ENCODE measurements at regions not wholly inside any gene's neighbourhood (a gene's known extent, or its start where the extent isn't known, plus 50 kb on each side); places are given as distances from the start of the nearest gene placed in this dataset.

- no peak overlapping the region for H4K91ac ChIP-seq (ENCODE audit: low read depth, low read length, poor library complexity)
- H3K9me3 ChIP-seq (replicated peaks in 1 of 2; ENCODE audit: control insufficient read depth in 2 of 2, insufficient read depth in 1 of 2, low read depth in 1 of 2, low read length in 2 of 2): no peaks in the 10 kb centered on the region
- no peak overlapping the region for H3K4me3 ChIP-seq (ENCODE audit: low read length in 2 of 2)
- no peak overlapping the region for H2AFZ ChIP-seq (ENCODE audit: low read length)
- no peaks in the 10 kb centered on the region for H3K4me1 ChIP-seq (ENCODE audit: control insufficient read depth in 2 of 2, insufficient read depth in 1 of 2, low read depth in 1 of 2, low read length in 2 of 2)
- no peak overlapping the region for H2AK5ac ChIP-seq (ENCODE audit: low read depth, low read length)
- no peak overlapping the region for H3K4ac ChIP-seq (ENCODE audit: low read length)
- H3K14ac ChIP-seq (ENCODE audit: low read length): no peak overlapping the region
- H2BK5ac ChIP-seq (ENCODE audit: low read length): no peak overlapping the region
- DNase-seq (ENCODE audit: low spot score): no peak
- no peak overlapping the region for H2BK12ac ChIP-seq (ENCODE audit: low read length)
- H2BK15ac ChIP-seq (ENCODE audit: low read length): no peak overlapping the region
- H2BK120ac ChIP-seq (ENCODE audit: low read depth, low read length): no peak overlapping the region
- H3K4me2 ChIP-seq (ENCODE audit: insufficient read depth, low read length, poor library complexity, severe bottlenecking): no peak overlapping the region
- H3K18ac ChIP-seq (ENCODE audit: low read length): no peak overlapping the region
- H3K36me3 ChIP-seq (replicated peaks in 1 of 2; ENCODE audit: control insufficient read depth in 2 of 2, insufficient read depth in 2 of 2, low read length in 2 of 2): no peaks in the 10 kb centered on the region
- H4K8ac ChIP-seq (ENCODE audit: low read depth, low read length): no peak overlapping the region
- H3K79me1 ChIP-seq (ENCODE audit: low read depth, low read length): no peaks in the 10 kb centered on the region
- H3K27ac ChIP-seq (replicated peaks; ENCODE audit: low read length): no peak overlapping the region
- H3K27me3 ChIP-seq (ENCODE audit: control insufficient read depth in 3 of 3, insufficient read depth in 3 of 3, low read depth in 1 of 3, low read length in 3 of 3): no peaks in the 10 kb centered on the region
- H3K23ac ChIP-seq (ENCODE audit: low read depth, low read length, poor library complexity): no peak overlapping the region
- H3K9ac ChIP-seq (ENCODE audit: low read depth, low read length, poor library complexity): no peak overlapping the region
Observed at GRCh38 chrX:113075521-113075920, 234.9 kb upstream of the AMOT start.

GRCh38 chrX:113059714-113060113 lies 219.1 kb upstream of the AMOT start:
- H3K23ac ChIP-seq (ENCODE audit: low read depth, low read length, poor library complexity): no peak overlapping the region
- H2BK120ac ChIP-seq (ENCODE audit: low read depth, low read length): no peak overlapping the region
- H3K4me3 ChIP-seq (ENCODE audit: low read length in 2 of 2): no peak overlapping the region
- H3K27ac ChIP-seq (replicated peaks; ENCODE audit: low read length): no peak overlapping the region
- no peaks in the 10 kb centered on the region for H3K36me3 ChIP-seq (replicated peaks in 1 of 2; ENCODE audit: control insufficient read depth in 2 of 2, insufficient read depth in 2 of 2, low read length in 2 of 2)
- no peak overlapping the region for H3K4me2 ChIP-seq (ENCODE audit: insufficient read depth, low read length, poor library complexity, severe bottlenecking)
- H2BK12ac ChIP-seq (ENCODE audit: low read length): no peak overlapping the region
- H4K91ac ChIP-seq (ENCODE audit: low read depth, low read length, poor library complexity): no peak overlapping the region
- no peak overlapping the region for H3K4ac ChIP-seq (ENCODE audit: low read length)
- H3K79me1 ChIP-seq (ENCODE audit: low read depth, low read length): no peaks in the 10 kb centered on the region
- no peak overlapping the region for H3K14ac ChIP-seq (ENCODE audit: low read length)
- WGBS, 2 donors (ENCODE audit: extremely low coverage in 2 of 2, insufficient read length in 2 of 2, insufficient replicate concordance in 1 of 2): no CpG with 5 or more reads among the region's 1 CpG
- H3K27me3 ChIP-seq (ENCODE audit: control insufficient read depth in 3 of 3, insufficient read depth in 3 of 3, low read depth in 1 of 3, low read length in 3 of 3): no peaks in the 10 kb centered on the region
- DNase-seq (ENCODE audit: low spot score): no peak
- no peak overlapping the region for H2AFZ ChIP-seq (ENCODE audit: low read length)
- H2BK15ac ChIP-seq (ENCODE audit: low read length): no peak overlapping the region
- no peaks in the 10 kb centered on the region for H3K9me3 ChIP-seq (replicated peaks in 1 of 2; ENCODE audit: control insufficient read depth in 2 of 2, insufficient read depth in 1 of 2, low read depth in 1 of 2, low read length in 2 of 2)
- H3K4me1 ChIP-seq (ENCODE audit: control insufficient read depth in 2 of 2, insufficient read depth in 1 of 2, low read depth in 1 of 2, low read length in 2 of 2): no peaks in the 10 kb centered on the region
- no peak overlapping the region for H4K8ac ChIP-seq (ENCODE audit: low read depth, low read length)
- H3K9ac ChIP-seq (ENCODE audit: low read depth, low read length, poor library complexity): no peak overlapping the region
- H2BK5ac ChIP-seq (ENCODE audit: low read length): no peak overlapping the region
- H2AK5ac ChIP-seq (ENCODE audit: low read depth, low read length): no peak overlapping the region
- H3K18ac ChIP-seq (ENCODE audit: low read length): no peak overlapping the region

- no peak overlapping the region for H2BK15ac ChIP-seq (ENCODE audit: low read length)
- no peak overlapping the region for H3K4me2 ChIP-seq (ENCODE audit: insufficient read depth, low read length, poor library complexity, severe bottlenecking)
- H3K9ac ChIP-seq (ENCODE audit: low read depth, low read length, poor library complexity): no peak overlapping the region
- no CpG with 5 or more reads among the region's 6 CpGs for WGBS, 2 donors (ENCODE audit: extremely low coverage in 2 of 2, insufficient read length in 2 of 2, insufficient replicate concordance in 1 of 2)
- no peak overlapping the region for H3K18ac ChIP-seq (ENCODE audit: low read length)
- no peak overlapping the region for H4K8ac ChIP-seq (ENCODE audit: low read depth, low read length)
- H3K4me1 ChIP-seq (ENCODE audit: control insufficient read depth in 2 of 2, insufficient read depth in 1 of 2, low read depth in 1 of 2, low read length in 2 of 2): no peaks in the 10 kb centered on the region
- no peak overlapping the region for H2AK5ac ChIP-seq (ENCODE audit: low read depth, low read length)
- H3K79me1 ChIP-seq (ENCODE audit: low read depth, low read length): no peaks in the 10 kb centered on the region
- H3K23ac ChIP-seq (ENCODE audit: low read depth, low read length, poor library complexity): no peak overlapping the region
- no peak overlapping the region for H2BK12ac ChIP-seq (ENCODE audit: low read length)
- no peak overlapping the region for H2BK5ac ChIP-seq (ENCODE audit: low read length)
- H3K27ac ChIP-seq (replicated peaks; ENCODE audit: low read length): no peak overlapping the region
- no peak overlapping the region for H2AFZ ChIP-seq (ENCODE audit: low read length)
- H2BK120ac ChIP-seq (ENCODE audit: low read depth, low read length): no peak overlapping the region
- H3K4me3 ChIP-seq (ENCODE audit: low read length in 2 of 2): no peak overlapping the region
- no peak overlapping the region for H3K4ac ChIP-seq (ENCODE audit: low read length)
- no peak for DNase-seq (ENCODE audit: low spot score)
- H3K36me3 ChIP-seq (replicated peaks in 1 of 2; ENCODE audit: control insufficient read depth in 2 of 2, insufficient read depth in 2 of 2, low read length in 2 of 2): no peaks in the 10 kb centered on the region
- no peak overlapping the region for H3K14ac ChIP-seq (ENCODE audit: low read length)
- no peak overlapping the region for H4K91ac ChIP-seq (ENCODE audit: low read depth, low read length, poor library complexity)
- H3K9me3 ChIP-seq (replicated peaks in 1 of 2; ENCODE audit: control insufficient read depth in 2 of 2, insufficient read depth in 1 of 2, low read depth in 1 of 2, low read length in 2 of 2): no peaks in the 10 kb centered on the region
- no peaks in the 10 kb centered on the region for H3K27me3 ChIP-seq (ENCODE audit: control insufficient read depth in 3 of 3, insufficient read depth in 3 of 3, low read depth in 1 of 3, low read length in 3 of 3)
Observed at GRCh38 chrX:113058634-113059033, 218.0 kb upstream of the AMOT start.

- Histone ChIP-seq H2BK120ac (ENCODE audit: low read depth, low read length) (no peak overlapping the region), H2BK15ac (ENCODE audit: low read length) (no peak overlapping the region), H3K9ac (ENCODE audit: low read depth, low read length, poor library complexity) (no peak overlapping the region), H4K8ac (ENCODE audit: low read depth, low read length) (no peak overlapping the region), H3K14ac (ENCODE audit: low read length) (no peak overlapping the region), H3K4me3 (ENCODE audit: low read length in 2 of 2) (no peak overlapping the region), H2AFZ (ENCODE audit: low read length) (no peak overlapping the region), H3K27me3 (ENCODE audit: control insufficient read depth in 3 of 3, insufficient read depth in 3 of 3, low read depth in 1 of 3, low read length in 3 of 3) (no peaks in the 10 kb centered on the region), H2BK12ac (ENCODE audit: low read length) (no peak overlapping the region), H3K36me3 (replicated peaks in 1 of 2; ENCODE audit: control insufficient read depth in 2 of 2, insufficient read depth in 2 of 2, low read length in 2 of 2) (no peaks in the 10 kb centered on the region), H3K9me3 (replicated peaks in 1 of 2; ENCODE audit: control insufficient read depth in 2 of 2, insufficient read depth in 1 of 2, low read depth in 1 of 2, low read length in 2 of 2) (no peaks in the 10 kb centered on the region), H3K4me2 (ENCODE audit: insufficient read depth, low read length, poor library complexity, severe bottlenecking) (no peak overlapping the region), H3K18ac (ENCODE audit: low read length) (no peak overlapping the region), H3K79me1 (ENCODE audit: low read depth, low read length) (no peaks in the 10 kb centered on the region), H3K27ac (replicated peaks; ENCODE audit: low read length) (no peak overlapping the region), H2BK5ac (ENCODE audit: low read length) (no peak overlapping the region), H3K4me1 (ENCODE audit: control insufficient read depth in 2 of 2, insufficient read depth in 1 of 2, low read depth in 1 of 2, low read length in 2 of 2) (no peaks in the 10 kb centered on the region), H3K4ac (ENCODE audit: low read length) (no peak overlapping the region), H4K91ac (ENCODE audit: low read depth, low read length, poor library complexity) (no peak overlapping the region), H3K23ac (ENCODE audit: low read depth, low read length, poor library complexity) (no peak overlapping the region), H2AK5ac (ENCODE audit: low read depth, low read length) (no peak overlapping the region)
- no CpG with 5 or more reads among the region's 1 CpG for WGBS, 2 donors (ENCODE audit: extremely low coverage in 2 of 2, insufficient read length in 2 of 2, insufficient replicate concordance in 1 of 2)
- no peak for DNase-seq (ENCODE audit: low spot score)
Observed at GRCh38 chrX:113048896-113049295, 208.3 kb upstream of the AMOT start.

All from neuronal stem cell (in vitro differentiated cells).